Natural killer cell (primary cell): ENCODE measurements at regions not wholly inside any gene's neighbourhood (a gene's known extent, or its start where the extent isn't known, plus 50 kb on each side); places are given as distances from the start of the nearest gene placed in this dataset.

ENCODE experiments used
- ATAC-seq, 3 donors: fragments of 150-1000 bp in 2 of 3; fragments of 200-7000 bp in 1 of 3; cut with Tn5 transposase; 1 replicate in 1 of 3; 2 replicates in 2 of 3; pipeline ENCODE4 v1.10.0; 2021; ENCODE audit warnings: mild to moderate bottlenecking in 2 of 3, moderate library complexity in 2 of 3
- DNase-seq, 2 donors: peaks; one replicate each; pipeline versions ENCODE4 v3.0.0 to v3.0.0-alpha.2; 2013 to 2021; ENCODE audit warnings: mixed read lengths in 1 of 2
- H3K27ac ChIP-seq: one replicate; pipeline ENCODE4 v1.5.1; 2013; ENCODE audit warnings: mild to moderate bottlenecking, low read length
- H3K27me3 ChIP-seq: one replicate; pipeline ENCODE4 v1.6.1; 2013; ENCODE audit warnings: low read length; ENCODE audit not compliant: control insufficient read depth, insufficient read depth
- H3K36me3 ChIP-seq: one replicate; pipeline ENCODE4 v1.6.1; 2013; ENCODE audit warnings: low read length; ENCODE audit not compliant: control insufficient read depth, insufficient read depth
- H3K4me1 ChIP-seq: one replicate; pipeline ENCODE4 v1.6.1; 2013; ENCODE audit warnings: low read length; ENCODE audit not compliant: control insufficient read depth, insufficient read depth
- H3K4me3 ChIP-seq: one replicate; pipeline ENCODE4 v1.5.1; 2013; ENCODE audit warnings: low read length
- H3K9me3 ChIP-seq: one replicate; pipeline ENCODE4 v1.6.1; 2013; ENCODE audit warnings: low read length; ENCODE audit not compliant: control insufficient read depth, insufficient read depth
- H3K27ac Mint-ChIP-seq, 2 donors: one replicate each; pipeline ENCODE4 v1.8.0; 2022; ENCODE audit warnings: mild to moderate bottlenecking in 2 of 2, mixed read lengths in 2 of 2, moderate library complexity in 1 of 2
- H3K27me3 Mint-ChIP-seq, 2 donors: one replicate each; pipeline ENCODE4 v1.8.0; 2022; ENCODE audit warnings: low read depth in 2 of 2, mixed read lengths in 2 of 2
- H3K36me3 Mint-ChIP-seq: one replicate; pipeline ENCODE4 v1.8.0; 2022; ENCODE audit warnings: mixed read lengths
- H3K4me1 Mint-ChIP-seq, 2 donors: one replicate each; pipeline ENCODE4 v1.8.0; 2022; ENCODE audit warnings: mixed read lengths in 2 of 2
- H3K4me3 Mint-ChIP-seq: one replicate; pipeline ENCODE4 v1.8.0; 2022; ENCODE audit warnings: mild to moderate bottlenecking, moderate library complexity, mixed read lengths
- H3K9me3 Mint-ChIP-seq, 2 donors: one replicate each; pipeline ENCODE4 v1.8.0; 2022; ENCODE audit warnings: mixed read lengths in 2 of 2
- WGBS: methylation state at CpG from one replicate; pipeline ENCODE4 v1.1.7; 2013; ENCODE audit warnings: missing lambda C conversion rate; ENCODE audit not compliant: insufficient coverage; 5-methylcytosine and 5-hydroxymethylcytosine counted together
- intact Hi-C: fragments of 100-400 bp; cut with micrococcal nuclease; formaldehyde crosslinking; loops from one replicate; pipeline ENCODE4 v1.14.2; 2022
- TF ChIP-seq, protein P1 (sequence below): fragments of 200-600 bp; IDR thresholded peaks from one replicate; pipeline ENCODE4 v1.8.0; 2022; ENCODE audit warnings: antibody characterized with exemption

- 83% methylated on average over 2 of the region's 2 CpGs for WGBS
- no peaks in the 10 kb centered on the region for H3K4me1 ChIP-seq
- DNase-seq = no peak
- H3K27me3 ChIP-seq = no peaks in the 10 kb centered on the region
- no peak overlapping the region for H3K4me3 ChIP-seq
- Mint-ChIP-seq H3K27me3 (peaks cover 9 to 17% of the 10 kb centered on the region in 2 donors), H3K9me3 (no peaks in the 10 kb centered on the region), H3K4me1 (no peaks in the 10 kb centered on the region), H3K36me3 (no peaks in the 10 kb centered on the region), H3K27ac (no peak overlapping the region), H3K4me3 (no peak overlapping the region)
- TF ChIP-seq, protein P1, sequence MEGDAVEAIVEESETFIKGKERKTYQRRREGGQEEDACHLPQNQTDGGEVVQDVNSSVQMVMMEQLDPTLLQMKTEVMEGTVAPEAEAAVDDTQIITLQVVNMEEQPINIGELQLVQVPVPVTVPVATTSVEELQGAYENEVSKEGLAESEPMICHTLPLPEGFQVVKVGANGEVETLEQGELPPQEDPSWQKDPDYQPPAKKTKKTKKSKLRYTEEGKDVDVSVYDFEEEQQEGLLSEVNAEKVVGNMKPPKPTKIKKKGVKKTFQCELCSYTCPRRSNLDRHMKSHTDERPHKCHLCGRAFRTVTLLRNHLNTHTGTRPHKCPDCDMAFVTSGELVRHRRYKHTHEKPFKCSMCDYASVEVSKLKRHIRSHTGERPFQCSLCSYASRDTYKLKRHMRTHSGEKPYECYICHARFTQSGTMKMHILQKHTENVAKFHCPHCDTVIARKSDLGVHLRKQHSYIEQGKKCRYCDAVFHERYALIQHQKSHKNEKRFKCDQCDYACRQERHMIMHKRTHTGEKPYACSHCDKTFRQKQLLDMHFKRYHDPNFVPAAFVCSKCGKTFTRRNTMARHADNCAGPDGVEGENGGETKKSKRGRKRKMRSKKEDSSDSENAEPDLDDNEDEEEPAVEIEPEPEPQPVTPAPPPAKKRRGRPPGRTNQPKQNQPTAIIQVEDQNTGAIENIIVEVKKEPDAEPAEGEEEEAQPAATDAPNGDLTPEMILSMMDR = no peak
- intact Hi-C loops = no loop called here
- H3K36me3 ChIP-seq = no peaks in the 10 kb centered on the region
- ATAC-seq = no peak
- H3K9me3 ChIP-seq = no peaks in the 10 kb centered on the region
- no peak overlapping the region for H3K27ac ChIP-seq
These were observed 163.4 kb upstream of the DPYD start for GRCh38 chr1:98084188-98084587.

DNA sequence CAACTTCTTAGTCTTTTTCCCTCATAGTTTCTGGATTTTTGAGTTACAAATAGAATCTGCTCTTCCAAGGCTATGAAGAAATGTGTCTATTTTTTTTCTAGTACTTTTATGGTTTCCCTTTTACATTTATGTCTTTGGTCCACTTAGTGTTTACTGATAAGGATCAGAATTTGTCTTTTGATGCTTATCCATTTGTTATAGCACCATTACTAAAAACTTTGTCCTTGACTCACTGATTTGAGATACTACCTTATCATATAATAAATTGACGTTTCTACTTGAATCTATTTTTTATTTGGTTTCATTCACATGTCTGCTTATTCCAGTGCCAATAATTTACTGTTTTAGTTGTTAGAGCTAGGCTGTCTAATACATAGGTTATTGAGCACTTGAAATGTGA is 161.1 kb upstream of the DPYD start:
- no peaks in the 10 kb centered on the region for H3K4me1 ChIP-seq
- Mint-ChIP-seq H3K4me1 (peaks cover under 1 to 1% of the 10 kb centered on the region in 2 donors), H3K27ac (no peak overlapping the region), H3K27me3 (peaks cover 9 to 17% of the 10 kb centered on the region in 2 donors), H3K4me3 (no peak overlapping the region), H3K36me3 (no peaks in the 10 kb centered on the region), H3K9me3 (no peaks in the 10 kb centered on the region)
- intact Hi-C loops = no loop called here
- no peak overlapping the region for H3K4me3 ChIP-seq
- WGBS = no CpG with 5 or more reads among the region's 1 CpG
- H3K27me3 ChIP-seq = no peaks in the 10 kb centered on the region
- no peak for ATAC-seq
- H3K9me3 ChIP-seq = no peaks in the 10 kb centered on the region
- H3K36me3 ChIP-seq = no peaks in the 10 kb centered on the region
- TF ChIP-seq, protein P1 = no peak
- H3K27ac ChIP-seq = no peak overlapping the region
- DNase-seq = no peak

GRCh38 chr1:98078596-98078995 is 157.8 kb upstream of the DPYD start:
- TF ChIP-seq, protein P1 = no peak
- DNase-seq (no peak), ATAC-seq (no peak)
- WGBS = no CpG with 5 or more reads among the region's 2 CpGs
- Histone ChIP-seq H3K36me3 (no peaks in the 10 kb centered on the region), H3K27ac (no peak overlapping the region), H3K27me3 (no peaks in the 10 kb centered on the region), H3K4me3 (no peak overlapping the region), H3K9me3 (no peaks in the 10 kb centered on the region), H3K4me1 (no peaks in the 10 kb centered on the region)
- peaks cover 5 to 6% of the 10 kb centered on the region in 2 donors for H3K4me1 Mint-ChIP-seq
- H3K9me3 Mint-ChIP-seq = no peaks in the 10 kb centered on the region
- no peaks in the 10 kb centered on the region for H3K36me3 Mint-ChIP-seq
- no peak overlapping the region for H3K27ac Mint-ChIP-seq
- H3K27me3 Mint-ChIP-seq = peaks cover 0 to 3% of the 10 kb centered on the region in 2 donors
- no peak overlapping the region for H3K4me3 Mint-ChIP-seq
- intact Hi-C loops = no loop called here

GRCh38 chr1:98077691-98078090 is 156.9 kb upstream of the DPYD start:
- Histone ChIP-seq H3K4me1 (no peaks in the 10 kb centered on the region), H3K36me3 (no peaks in the 10 kb centered on the region), H3K27me3 (no peaks in the 10 kb centered on the region), H3K4me3 (no peak overlapping the region), H3K27ac (no peak overlapping the region), H3K9me3 (no peaks in the 10 kb centered on the region)
- Mint-ChIP-seq H3K36me3 (no peaks in the 10 kb centered on the region), H3K27me3 (peaks cover 0 to 3% of the 10 kb centered on the region in 2 donors), H3K4me1 (peaks cover 5 to 6% of the 10 kb centered on the region in 2 donors), H3K27ac (no peak overlapping the region), H3K9me3 (no peaks in the 10 kb centered on the region), H3K4me3 (no peak overlapping the region)
- ATAC-seq (no peak), DNase-seq (no peak)
- TF ChIP-seq, protein P1 = no peak
- 93% methylated on average over 2 of the region's 2 CpGs for WGBS
- intact Hi-C loops = no loop called here
